Mesenchymal stem cell (in vitro differentiated cells and primary cell): ENCODE measurements at regions not wholly inside any gene's neighbourhood (a gene's known extent, or its start where the extent isn't known, plus 50 kb on each side); places are given as distances from the start of the nearest gene placed in this dataset.
A peak's percentile ranks its signal among the peaks of the same experiment; 100 is the strongest.

Experiments
- DNase-seq: peaks from one replicate; pipeline ENCODE4 v3.0.0-alpha.2; 2013
- H2AFZ ChIP-seq: one replicate; pipeline ENCODE4 v1.6.1; 2013; ENCODE audit warnings: low read depth, mild to moderate bottlenecking, control low read depth, inconsistent platforms, low read length, moderate library complexity
- H2AK5ac ChIP-seq: 2 replicates; pipeline ENCODE4 v1.6.1; 2013; ENCODE audit warnings: low read length, moderate library complexity, mild to moderate bottlenecking, inconsistent platforms; ENCODE audit not compliant: severe bottlenecking
- H2BK120ac ChIP-seq: one replicate; pipeline ENCODE4 v1.6.1; 2013; ENCODE audit warnings: low read depth, mild to moderate bottlenecking, inconsistent platforms, low read length, moderate library complexity
- H2BK12ac ChIP-seq, 2 experiments: one replicate each; pipeline ENCODE4 v1.6.1; 2013; ENCODE audit warnings: inconsistent platforms in 2 of 2, low read length in 2 of 2, mild to moderate bottlenecking in 2 of 2, moderate library complexity in 2 of 2, control low read depth in 1 of 2
- H2BK15ac ChIP-seq: one replicate; pipeline ENCODE4 v1.6.1; 2013; ENCODE audit warnings: mild to moderate bottlenecking, low read depth, inconsistent platforms; ENCODE audit not compliant: poor library complexity, severe bottlenecking
- H2BK5ac ChIP-seq: 2 replicates; pipeline ENCODE4 v1.6.1; 2013; ENCODE audit warnings: low read depth, mild to moderate bottlenecking, low read length, control low read depth, inconsistent platforms; ENCODE audit not compliant: poor library complexity, severe bottlenecking
- H3K14ac ChIP-seq, 2 experiments: one replicate each; pipeline ENCODE4 v1.6.1; 2013; ENCODE audit warnings: inconsistent platforms in 2 of 2, low read length in 2 of 2, control low read depth in 1 of 2, mild to moderate bottlenecking in 1 of 2, moderate library complexity in 1 of 2
- H3K18ac ChIP-seq, 2 experiments: one replicate each; pipeline ENCODE4 v1.6.1; 2013; ENCODE audit warnings: inconsistent platforms in 2 of 2, low read length in 2 of 2, control low read depth in 1 of 2, low read depth in 1 of 2, mild to moderate bottlenecking in 1 of 2
- H3K23ac ChIP-seq, 2 experiments: one replicate each; pipeline ENCODE4 v1.6.1; 2013; ENCODE audit warnings: inconsistent platforms in 2 of 2, low read length in 2 of 2, mild to moderate bottlenecking in 2 of 2, moderate library complexity in 2 of 2, control low read depth in 1 of 2
- H3K27ac ChIP-seq: 2 replicates; pipeline ENCODE4 v1.5.1; 2013; ENCODE audit warnings: mild to moderate bottlenecking, moderate library complexity, low read length, control low read depth, inconsistent platforms; ENCODE audit not compliant: poor library complexity, severe bottlenecking
- H3K27me3 ChIP-seq, 2 experiments: 2 replicates each; pipeline versions ENCODE4 v1.6.1 to v1.7.0; 2013; ENCODE audit warnings: low read length in 2 of 2, mild to moderate bottlenecking in 2 of 2, moderate library complexity in 2 of 2, control low read depth in 1 of 2, inconsistent platforms in 1 of 2; ENCODE audit not compliant: control insufficient read depth in 1 of 2, insufficient read depth in 1 of 2
- H3K36me3 ChIP-seq, 2 experiments: 2 replicates each; pipeline versions ENCODE4 v1.6.1 to v1.7.0; 2013; ENCODE audit warnings: low read length in 2 of 2, control low read depth in 1 of 2, inconsistent platforms in 1 of 2, low read depth in 1 of 2, mild to moderate bottlenecking in 1 of 2; ENCODE audit not compliant: insufficient read depth in 2 of 2, control insufficient read depth in 1 of 2
- H3K4ac ChIP-seq, 2 experiments: one replicate each; pipeline ENCODE4 v1.6.1; 2013; ENCODE audit warnings: inconsistent platforms in 2 of 2, low read length in 2 of 2, mild to moderate bottlenecking in 2 of 2, moderate library complexity in 2 of 2, control low read depth in 1 of 2, low read depth in 1 of 2
- H3K4me1 ChIP-seq: 2 replicates; pipeline ENCODE4 v1.6.1; 2013; ENCODE audit warnings: low read depth, low read length, control low read depth; ENCODE audit not compliant: control insufficient read depth, insufficient read depth
- H3K4me2 ChIP-seq: 2 replicates; pipeline ENCODE4 v1.6.1; 2013; ENCODE audit warnings: low read length, mild to moderate bottlenecking, inconsistent platforms; ENCODE audit not compliant: poor library complexity, severe bottlenecking
- H3K4me3 ChIP-seq, 2 experiments: 2 replicates each; pipeline versions ENCODE4 v1.5.1 to v1.7.0; 2013; ENCODE audit warnings: low read length in 2 of 2, mild to moderate bottlenecking in 2 of 2, control low read depth in 1 of 2, low read depth in 1 of 2; ENCODE audit not compliant: insufficient read depth in 1 of 2
- H3K79me1 ChIP-seq: replicated peaks from 2 replicates; pipeline ENCODE4 v1.6.1; 2013; ENCODE audit warnings: mild to moderate bottlenecking, control low read depth, low read length, inconsistent platforms; ENCODE audit not compliant: poor library complexity, severe bottlenecking
- H3K9ac ChIP-seq: 2 replicates; pipeline ENCODE4 v1.7.0; 2013; ENCODE audit warnings: mild to moderate bottlenecking, low read length, moderate library complexity
- H3K9me3 ChIP-seq: 2 replicates; pipeline ENCODE4 v1.7.0; 2013; ENCODE audit warnings: mild to moderate bottlenecking, low read length; ENCODE audit not compliant: control insufficient read depth
- H4K8ac ChIP-seq: one replicate; pipeline ENCODE4 v1.6.1; 2013; ENCODE audit warnings: inconsistent platforms, mild to moderate bottlenecking, low read length, moderate library complexity
- H4K91ac ChIP-seq: one replicate; pipeline ENCODE4 v1.6.1; 2013; ENCODE audit warnings: mild to moderate bottlenecking, low read length, inconsistent platforms
- WGBS: methylation state at CpG from one replicate; pipeline ENCODE4 v1.1.7; 2013; ENCODE audit warnings: mixed read lengths; 5-methylcytosine and 5-hydroxymethylcytosine counted together

DNA sequence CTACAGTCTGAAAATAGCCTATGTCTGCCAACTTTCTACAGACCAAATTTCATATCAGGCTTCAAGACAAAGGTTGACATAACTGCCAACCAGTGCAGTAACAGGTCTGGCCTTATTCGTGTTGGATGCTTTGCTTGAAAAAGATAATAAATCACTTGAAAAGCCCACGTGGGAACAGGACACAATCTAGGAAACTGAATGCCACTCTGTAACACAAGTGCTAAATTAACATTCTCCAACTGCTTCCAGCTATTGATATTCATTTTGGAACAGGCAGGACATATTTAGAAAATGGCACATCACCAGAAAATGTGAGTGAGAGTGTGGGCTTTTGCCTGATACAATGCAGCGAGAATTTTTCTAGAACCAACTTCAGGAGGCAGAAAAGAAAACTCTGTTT, 165.9 kb upstream of the CCDC150 start:
- peaks cover 0 to 5% of the 10 kb centered on the region in 2 experiments for H3K27me3 ChIP-seq
- no peak overlapping the region for H2BK15ac ChIP-seq
- no peak for DNase-seq
- no peak overlapping the region for H3K4me2 ChIP-seq
- no peak overlapping the region for H2BK5ac ChIP-seq
- H3K79me1 ChIP-seq = no peaks in the 10 kb centered on the region
- no peak overlapping the region for H2BK120ac ChIP-seq
- H2AK5ac ChIP-seq = no peak overlapping the region
- H3K18ac ChIP-seq = no peak overlapping the region
- H3K9ac ChIP-seq = no peak overlapping the region
- H3K4ac ChIP-seq = no peak overlapping the region
- H3K14ac ChIP-seq = no peak overlapping the region
- H3K4me1 ChIP-seq = no peaks in the 10 kb centered on the region
- no peak overlapping the region for H4K91ac ChIP-seq
- H4K8ac ChIP-seq = no peak overlapping the region
- H2BK12ac ChIP-seq = no peak overlapping the region
- no peaks in the 10 kb centered on the region for H3K36me3 ChIP-seq
- H2AFZ ChIP-seq = no peak overlapping the region
- H3K27ac ChIP-seq = no peak overlapping the region
- no peak overlapping the region for H3K4me3 ChIP-seq
- H3K23ac ChIP-seq = no peak overlapping the region
- H3K9me3 ChIP-seq = no peaks in the 10 kb centered on the region
- 92% methylated on average over 1 of the region's 3 CpGs for WGBS

DNA sequence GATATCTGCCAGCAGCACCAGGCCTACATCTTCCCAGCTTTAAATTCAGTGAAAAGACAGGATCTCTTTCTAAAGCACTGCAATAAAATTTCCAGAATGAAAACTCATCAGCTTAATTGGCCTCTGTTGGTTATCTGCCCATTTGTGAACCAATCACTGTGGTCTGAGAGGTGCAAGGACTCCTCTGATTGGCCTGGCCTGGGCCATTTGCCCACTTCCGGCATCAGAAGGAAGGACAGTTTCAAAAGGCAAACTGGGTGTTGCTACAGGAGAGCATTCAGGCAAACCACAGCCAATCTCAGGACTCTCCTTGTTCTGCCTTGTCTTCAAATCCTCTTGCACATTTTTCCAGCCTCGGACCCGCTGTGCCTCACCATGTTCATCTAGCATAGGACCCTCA, 163.9 kb upstream of the CCDC150 start:
- no peak overlapping the region for H2BK15ac ChIP-seq
- no peak overlapping the region for H3K27ac ChIP-seq
- 97% methylated on average over 3 of the region's 3 CpGs for WGBS
- H3K27me3 ChIP-seq = peaks cover 0 to 5% of the 10 kb centered on the region in 2 experiments
- H4K8ac ChIP-seq = no peak overlapping the region
- no peak overlapping the region for H2AFZ ChIP-seq
- H3K4me1 ChIP-seq = peaks cover 1% of the 10 kb centered on the region
- H3K36me3 ChIP-seq = no peaks in the 10 kb centered on the region
- H2BK12ac ChIP-seq = no peak overlapping the region
- no peak overlapping the region for H2AK5ac ChIP-seq
- H3K18ac ChIP-seq = no peak overlapping the region
- H2BK120ac ChIP-seq = no peak overlapping the region
- DNase-seq = no peak
- H3K79me1 ChIP-seq = no peaks in the 10 kb centered on the region
- no peak overlapping the region for H3K9ac ChIP-seq
- no peak overlapping the region for H3K14ac ChIP-seq
- no peak overlapping the region for H4K91ac ChIP-seq
- no peak overlapping the region for H3K23ac ChIP-seq
- no peak overlapping the region for H3K4ac ChIP-seq
- no peak overlapping the region for H3K4me3 ChIP-seq
- H2BK5ac ChIP-seq = no peak overlapping the region
- H3K9me3 ChIP-seq = no peaks in the 10 kb centered on the region
- no peak overlapping the region for H3K4me2 ChIP-seq

GRCh38 chr2:196478588-196478987, 160.9 kb upstream of the CCDC150 start:
- Histone ChIP-seq H3K36me3 (no peaks in the 10 kb centered on the region), H3K18ac (no peak overlapping the region), H3K27ac (no peak overlapping the region), H2AFZ (no peak overlapping the region), H2BK5ac (no peak overlapping the region), H2BK120ac (no peak overlapping the region), H3K23ac (no peak overlapping the region), H4K8ac (no peak overlapping the region), H2BK12ac (no peak overlapping the region), H3K4me2 (no peak overlapping the region), H3K9me3 (no peaks in the 10 kb centered on the region), H3K4ac (no peak overlapping the region), H3K79me1 (peaks cover 2% of the 10 kb centered on the region), H3K27me3 (peaks cover 0 to 5% of the 10 kb centered on the region in 2 experiments), H3K4me3 (no peak overlapping the region), H3K9ac (no peak overlapping the region), H3K14ac (no peak overlapping the region), H2BK15ac (no peak overlapping the region), H3K4me1 (peaks cover 3% of the 10 kb centered on the region), H2AK5ac (peak overlapping the region; percentile 27), H4K91ac (no peak overlapping the region)
- WGBS = 89% methylated on average over 1 of the region's 2 CpGs
- no peak for DNase-seq

GRCh38 chr2:196479350-196479749, 160.2 kb upstream of the CCDC150 start:
- no peak overlapping the region for H4K91ac ChIP-seq
- no peak overlapping the region for H4K8ac ChIP-seq
- no peak overlapping the region for H3K4me3 ChIP-seq
- H3K4me2 ChIP-seq = no peak overlapping the region
- H2BK120ac ChIP-seq = no peak overlapping the region
- H3K27ac ChIP-seq = no peak overlapping the region
- no peak overlapping the region for H3K18ac ChIP-seq
- no peaks in the 10 kb centered on the region for H3K9me3 ChIP-seq
- H3K79me1 ChIP-seq = peaks cover 2% of the 10 kb centered on the region
- no peaks in the 10 kb centered on the region for H3K36me3 ChIP-seq
- H2BK15ac ChIP-seq = no peak overlapping the region
- H3K4ac ChIP-seq = no peak overlapping the region
- H3K23ac ChIP-seq = no peak overlapping the region
- DNase-seq = peak; percentile 72
- peaks cover 3% of the 10 kb centered on the region for H3K4me1 ChIP-seq
- H2AK5ac ChIP-seq = no peak overlapping the region
- H3K9ac ChIP-seq = peak overlapping the region; percentile 9
- H3K14ac ChIP-seq = no peak overlapping the region
- H2BK12ac ChIP-seq = no peak overlapping the region
- no peak overlapping the region for H2BK5ac ChIP-seq
- H3K27me3 ChIP-seq = peaks cover 0 to 8% of the 10 kb centered on the region in 2 experiments
- no peak overlapping the region for H2AFZ ChIP-seq
